HAP-1 (cell line): ENCODE measurements at regions not wholly inside any gene's neighbourhood (a gene's known extent, or its start where the extent isn't known, plus 50 kb on each side); places are given as distances from the start of the nearest gene placed in this dataset.
"Not testable (repeated sequence)": the region's sequence is repeated elsewhere in the genome, so short reads cannot be mapped to it uniquely, and the experiment has no call there.

ENCODE experiments used
- DNase-seq, 2 experiments: peaks; one replicate each; pipeline ENCODE4 v3.0.0-alpha.2; 2016 to 2020; ENCODE audit warnings: low spot score in 2 of 2
- H3K27me3 ChIP-seq: fragments of 250-450 bp; sonication (Bioruptor Pico); 2 replicates; pipeline ENCODE4 v1.5.1; 2020; ENCODE audit warnings: low read depth, mild to moderate bottlenecking, moderate library complexity
- H3K36me3 ChIP-seq: fragments of 250-450 bp; sonication (Bioruptor Pico); replicated peaks from 2 replicates; pipeline ENCODE4 v1.5.1; 2020; ENCODE audit warnings: mild to moderate bottlenecking
- H3K4me1 ChIP-seq: fragments of 250-450 bp; sonication (Bioruptor Pico); 2 replicates; pipeline ENCODE4 v1.5.1; 2020; ENCODE audit warnings: mild to moderate bottlenecking
- H3K4me3 ChIP-seq: fragments of 250-450 bp; sonication (Bioruptor Pico); 2 replicates; pipeline ENCODE4 v1.5.1; 2020; ENCODE audit warnings: mild to moderate bottlenecking, moderate library complexity
- H3K9me3 ChIP-seq: fragments of 250-450 bp; sonication (Bioruptor Pico); 2 replicates; pipeline ENCODE4 v1.5.1; 2020; ENCODE audit warnings: mild to moderate bottlenecking, moderate library complexity
- in situ Hi-C: fragments of 300-500 bp; cut with MboI; formaldehyde crosslinking; loops from 3 replicates; pipeline ENCODE4 v1.14.3; 2020; ENCODE audit warnings: low sequenced_read_pairs, inconsistent platforms, mixed read lengths

DNA sequence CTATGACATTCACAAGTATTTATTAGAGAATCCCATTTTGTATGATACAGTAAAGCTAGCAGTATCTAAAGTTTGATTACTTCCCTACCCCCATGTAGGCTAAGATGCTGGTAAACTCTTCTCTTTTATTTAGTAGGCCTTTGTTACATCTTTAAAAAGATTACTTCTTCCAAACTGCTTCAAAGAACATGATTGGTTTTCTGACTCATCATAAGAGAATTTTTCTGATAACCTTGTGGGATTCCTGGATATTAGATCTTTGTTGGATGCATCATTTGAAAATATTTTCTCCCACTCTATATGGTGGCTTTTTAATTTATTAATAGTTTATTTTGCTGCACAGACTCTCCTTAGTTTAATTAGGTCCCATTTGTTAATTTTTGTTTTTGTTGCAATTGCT lies 898.3 kb upstream of the ADGRB3 start:
- Histone ChIP-seq H3K4me1 (no peaks in the 10 kb centered on the region), H3K9me3 (no peaks in the 10 kb centered on the region), H3K4me3 (no peak overlapping the region), H3K36me3 (no peaks in the 10 kb centered on the region), H3K27me3 (no peaks in the 10 kb centered on the region)
- in situ Hi-C loops = no loop called here
- no peak for DNase-seq

DNA sequence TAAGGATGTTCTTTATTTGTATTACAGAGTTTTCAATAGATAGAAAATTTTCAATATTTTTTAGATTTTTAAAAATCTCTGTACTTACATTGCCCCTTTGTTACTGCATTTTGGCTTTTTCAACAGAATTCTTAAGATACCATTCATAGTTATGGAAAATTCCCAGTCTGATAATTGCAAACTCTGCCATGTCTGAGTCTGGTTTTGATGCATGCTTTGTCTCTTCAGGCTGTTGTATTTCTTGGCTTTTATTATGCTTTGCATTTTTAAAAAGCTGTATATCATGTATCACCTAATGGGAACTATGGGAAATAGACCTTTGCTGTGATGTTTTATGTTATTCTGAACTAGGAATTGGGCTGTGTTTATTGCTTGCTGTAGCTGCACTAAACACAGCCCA lies 898.9 kb upstream of the ADGRB3 start:
- Histone ChIP-seq H3K4me1 (no peaks in the 10 kb centered on the region), H3K27me3 (no peaks in the 10 kb centered on the region), H3K36me3 (no peaks in the 10 kb centered on the region), H3K4me3 (no peak overlapping the region), H3K9me3 (no peaks in the 10 kb centered on the region)
- in situ Hi-C loops = no loop called here
- DNase-seq = no peak

DNA sequence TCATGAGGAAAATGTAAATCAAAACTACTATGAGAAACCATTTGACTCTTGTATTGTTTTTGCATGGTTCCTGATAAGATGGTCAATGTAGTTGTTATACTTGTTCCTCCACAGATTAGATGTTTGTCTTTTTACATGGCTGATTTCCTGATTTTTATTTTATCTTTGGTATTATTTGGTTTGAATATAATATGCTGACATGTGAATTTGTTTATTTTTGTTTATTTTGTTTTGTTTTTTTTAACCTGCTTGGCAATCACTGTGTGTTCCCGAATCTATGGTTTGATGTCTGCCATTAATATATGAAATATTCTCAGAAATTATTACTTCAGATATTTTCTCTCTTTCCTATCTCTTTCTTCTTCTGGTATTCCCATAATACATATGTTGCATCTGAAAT lies 899.5 kb upstream of the ADGRB3 start:
- Histone ChIP-seq H3K4me1 (no peaks in the 10 kb centered on the region), H3K4me3 (no peak overlapping the region), H3K27me3 (no peaks in the 10 kb centered on the region), H3K9me3 (no peaks in the 10 kb centered on the region), H3K36me3 (no peaks in the 10 kb centered on the region)
- in situ Hi-C loops = no loop called here
- no peak for DNase-seq

DNA sequence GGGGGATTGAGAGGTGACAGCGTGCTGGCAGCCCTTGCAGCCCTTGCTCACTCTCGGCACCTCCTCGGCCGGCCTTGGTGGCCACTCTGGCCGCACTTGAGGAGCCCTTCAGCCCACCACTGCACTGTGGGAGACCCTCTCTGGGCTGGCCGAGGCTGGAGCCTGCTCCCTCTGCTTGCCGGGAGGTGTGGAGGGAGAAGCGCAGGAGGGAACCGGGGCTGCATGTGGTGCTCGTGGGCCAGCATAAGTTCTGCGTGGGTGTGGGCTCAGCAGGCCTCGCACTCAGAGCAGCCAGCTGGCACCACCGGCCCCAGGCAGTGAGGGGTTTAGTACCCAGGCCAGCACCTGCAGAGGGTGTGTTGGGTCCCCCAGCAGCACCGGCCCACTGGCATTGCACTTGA lies 912.2 kb upstream of the ADGRB3 start:
- Histone ChIP-seq H3K36me3 (no peaks in the 10 kb centered on the region), H3K4me3 (no peak overlapping the region), H3K4me1 (no peaks in the 10 kb centered on the region), H3K27me3 (no peaks in the 10 kb centered on the region), H3K9me3 (no peaks in the 10 kb centered on the region)
- no peak for DNase-seq
- in situ Hi-C loops = no loop called here

DNA sequence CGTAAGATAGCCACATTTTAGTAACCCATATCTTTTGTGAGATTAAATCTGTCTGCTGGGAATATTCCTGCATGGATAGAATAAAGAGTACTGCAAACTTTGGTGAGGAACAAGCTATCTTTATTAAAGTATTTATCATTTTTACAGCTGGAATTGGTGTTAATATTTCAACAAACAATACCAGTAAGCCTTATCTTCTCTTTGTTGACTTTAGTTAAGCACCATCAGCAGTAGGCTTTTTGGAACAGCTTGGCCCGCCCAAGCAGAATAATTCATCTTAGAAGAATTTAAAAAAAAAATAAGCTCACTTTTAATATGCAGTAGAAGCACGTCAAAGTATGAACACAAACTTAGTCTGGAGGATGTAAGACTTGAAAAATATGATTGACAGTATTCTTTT lies 917.8 kb upstream of the ADGRB3 start:
- no peaks in the 10 kb centered on the region for H3K4me1 ChIP-seq
- H3K36me3 ChIP-seq = no peaks in the 10 kb centered on the region
- no peaks in the 10 kb centered on the region for H3K27me3 ChIP-seq
- H3K4me3 ChIP-seq = no peak overlapping the region
- no peaks in the 10 kb centered on the region for H3K9me3 ChIP-seq
- in situ Hi-C loops = no loop called here
- DNase-seq = no peak

DNA sequence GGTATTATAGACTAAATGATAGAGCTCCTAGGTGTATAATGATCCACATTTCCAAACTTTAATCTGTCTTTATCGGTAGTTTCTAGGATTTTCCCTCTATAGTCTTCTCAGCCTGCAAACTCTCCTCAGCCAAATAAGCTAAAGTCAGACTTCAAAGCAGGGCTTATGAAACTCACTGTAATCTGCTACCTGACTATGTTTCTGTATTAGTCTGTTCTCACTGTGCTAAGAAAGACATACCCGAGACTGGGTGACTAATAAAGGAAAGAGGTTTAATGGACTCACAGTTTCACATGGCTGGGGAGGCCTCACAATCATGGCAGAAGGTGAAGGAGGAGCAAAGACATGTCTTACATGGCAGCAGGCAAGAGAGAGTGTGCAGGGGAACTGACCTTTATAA lies 928.7 kb upstream of the ADGRB3 start:
- Histone ChIP-seq H3K9me3 (no peaks in the 10 kb centered on the region), H3K36me3 (no peaks in the 10 kb centered on the region), H3K4me1 (no peaks in the 10 kb centered on the region), H3K27me3 (no peaks in the 10 kb centered on the region), H3K4me3 (no peak overlapping the region)
- in situ Hi-C loops = no loop called here
- no peak for DNase-seq

DNA sequence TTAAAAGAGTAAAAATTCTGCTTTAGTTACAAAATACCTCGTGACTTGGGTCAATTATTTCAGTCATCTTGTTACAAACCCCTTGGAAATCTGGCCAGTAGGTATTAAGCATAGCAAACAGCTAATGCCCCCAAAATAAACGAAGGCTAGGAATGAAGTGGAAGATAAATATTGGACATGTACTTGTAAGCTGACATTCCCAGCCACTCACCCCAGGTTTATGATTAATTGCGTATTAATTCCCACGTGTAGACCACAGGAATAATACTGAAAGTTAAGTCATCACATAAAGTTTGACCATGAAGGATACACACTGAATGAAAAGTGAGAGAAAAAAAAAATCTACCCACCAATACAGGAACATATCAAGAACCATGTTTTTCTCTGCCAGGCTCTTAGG lies 936.5 kb upstream of the ADGRB3 start:
- no peaks in the 10 kb centered on the region for H3K27me3 ChIP-seq
- in situ Hi-C loops = no loop called here
- no peak overlapping the region for H3K4me3 ChIP-seq
- no peak for DNase-seq
- no peaks in the 10 kb centered on the region for H3K36me3 ChIP-seq
- no peaks in the 10 kb centered on the region for H3K9me3 ChIP-seq
- H3K4me1 ChIP-seq = no peaks in the 10 kb centered on the region

DNA sequence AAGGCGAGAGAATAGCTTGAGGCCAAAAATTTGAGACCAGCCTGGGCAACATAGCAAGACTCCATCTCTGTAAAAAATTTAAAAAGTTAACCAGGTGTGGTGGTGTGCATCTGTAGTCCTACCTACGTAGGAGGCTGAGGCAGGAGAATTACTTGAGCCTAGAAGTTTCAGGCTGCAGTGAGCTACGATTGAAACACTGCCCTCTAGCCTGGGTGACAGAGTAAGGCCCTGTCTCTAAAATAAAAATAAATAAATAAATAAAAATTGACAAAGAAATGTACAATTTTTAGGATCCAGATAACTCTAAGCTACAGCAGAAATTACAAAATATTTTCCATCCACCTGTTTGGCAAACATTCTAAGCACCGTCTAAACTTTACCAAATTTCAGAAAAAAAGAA lies 941.0 kb upstream of the ADGRB3 start:
- Histone ChIP-seq H3K9me3 (no peaks in the 10 kb centered on the region), H3K4me1 (no peaks in the 10 kb centered on the region; the same call in 1 of the 2 replicates), H3K4me3 (no peak overlapping the region), H3K27me3 (no peaks in the 10 kb centered on the region), H3K36me3 (no peaks in the 10 kb centered on the region)
- no peak for DNase-seq
- in situ Hi-C loops = no loop called here

DNA sequence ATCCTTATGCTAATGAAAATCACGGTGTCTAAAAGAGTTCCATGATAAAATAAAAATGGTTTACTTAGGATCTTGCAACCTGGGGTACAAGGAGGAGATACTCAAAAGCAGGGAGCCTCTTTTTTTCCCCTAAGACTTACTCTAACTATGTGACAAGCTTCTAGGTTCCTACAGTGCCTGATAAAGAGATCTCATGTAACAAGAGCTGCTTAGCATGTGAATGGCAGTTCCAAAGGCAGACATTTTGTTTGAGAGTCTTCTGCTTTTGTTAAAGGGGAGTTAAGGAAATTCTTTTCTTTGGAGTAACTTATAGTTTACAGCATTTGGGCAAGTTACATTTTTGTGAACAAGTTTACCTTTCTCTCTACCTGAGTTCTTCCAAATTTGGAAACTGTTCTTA lies 945.8 kb upstream of the ADGRB3 start:
- DNase-seq = no peak
- Histone ChIP-seq H3K4me3 (no peak overlapping the region), H3K27me3 (no peaks in the 10 kb centered on the region), H3K4me1 (no peaks in the 10 kb centered on the region; the same call in 1 of the 2 replicates), H3K36me3 (no peaks in the 10 kb centered on the region), H3K9me3 (no peaks in the 10 kb centered on the region)
- in situ Hi-C loops = no loop called here

DNA sequence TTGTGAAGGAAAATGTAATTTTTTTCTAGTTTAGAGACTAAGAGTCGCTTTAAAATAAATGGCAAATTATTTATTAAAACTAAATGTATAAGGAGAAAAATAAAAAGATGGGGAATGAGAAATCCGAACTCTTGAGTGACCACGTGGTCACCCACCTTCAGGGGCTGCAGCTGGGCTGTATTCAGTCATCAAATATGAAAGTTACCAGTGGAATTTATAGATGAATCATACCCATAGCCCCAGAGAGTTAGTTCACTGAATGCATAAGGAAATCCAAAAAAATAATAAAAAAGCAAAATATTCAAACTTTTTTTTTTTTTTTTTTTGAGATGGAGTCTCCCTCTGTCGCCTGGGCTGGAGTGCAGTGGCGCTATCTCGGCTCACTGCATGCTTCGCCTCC lies 947.7 kb upstream of the ADGRB3 start:
- in situ Hi-C loops = no loop called here
- H3K9me3 ChIP-seq = no peaks in the 10 kb centered on the region
- no peak overlapping the region for H3K4me3 ChIP-seq
- H3K27me3 ChIP-seq = no peaks in the 10 kb centered on the region
- no peaks in the 10 kb centered on the region for H3K36me3 ChIP-seq
- H3K4me1 ChIP-seq = no peaks in the 10 kb centered on the region; the same call in 1 of the 2 replicates
- DNase-seq = no peak

DNA sequence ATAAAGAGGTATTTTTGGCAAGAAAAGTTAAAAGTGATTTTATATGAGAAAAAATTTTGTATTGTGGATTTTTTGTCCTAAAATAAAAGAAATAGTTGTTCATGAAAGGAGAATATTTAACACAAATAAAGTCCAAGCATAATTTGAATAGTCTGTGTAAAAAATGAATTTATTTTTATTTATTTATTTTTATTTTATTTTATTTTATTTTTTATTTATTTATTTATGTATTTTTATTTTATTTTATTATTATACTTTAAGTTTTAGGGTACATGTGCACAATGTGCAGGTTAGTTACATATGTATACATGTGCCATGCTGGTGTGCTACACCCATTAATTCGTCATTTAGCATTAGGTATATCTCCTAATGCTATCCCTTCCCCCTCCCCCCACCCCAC lies 948.9 kb upstream of the ADGRB3 start:
- H3K9me3 ChIP-seq, H3K27me3 ChIP-seq, DNase-seq, in situ Hi-C loops, H3K4me3 ChIP-seq, H3K4me1 ChIP-seq, H3K36me3 ChIP-seq: not testable (repeated sequence)

DNA sequence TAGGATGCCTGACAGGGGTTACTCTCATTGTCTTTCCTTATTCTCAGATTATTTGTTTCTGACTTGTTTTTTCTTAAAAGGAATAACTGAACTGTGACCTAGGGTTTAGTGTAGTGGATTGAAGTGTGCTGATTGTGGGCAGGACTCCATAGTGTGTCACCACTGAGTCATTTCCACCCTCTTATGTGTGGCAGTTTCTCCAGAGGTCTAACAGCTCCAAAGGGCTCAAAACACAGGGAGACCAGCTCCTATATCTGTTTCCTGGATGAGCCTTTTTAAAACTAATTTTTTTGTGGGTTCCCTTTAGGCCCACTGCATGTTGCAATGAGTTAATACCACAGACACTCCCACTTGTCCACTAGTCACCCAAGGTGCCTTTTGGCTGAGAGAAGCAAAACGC lies 951.1 kb upstream of the ADGRB3 start:
- Histone ChIP-seq H3K4me3 (no peak overlapping the region), H3K27me3 (no peaks in the 10 kb centered on the region), H3K36me3 (no peaks in the 10 kb centered on the region), H3K4me1 (no peaks in the 10 kb centered on the region), H3K9me3 (no peaks in the 10 kb centered on the region)
- no peak for DNase-seq
- in situ Hi-C loops = no loop called here

DNA sequence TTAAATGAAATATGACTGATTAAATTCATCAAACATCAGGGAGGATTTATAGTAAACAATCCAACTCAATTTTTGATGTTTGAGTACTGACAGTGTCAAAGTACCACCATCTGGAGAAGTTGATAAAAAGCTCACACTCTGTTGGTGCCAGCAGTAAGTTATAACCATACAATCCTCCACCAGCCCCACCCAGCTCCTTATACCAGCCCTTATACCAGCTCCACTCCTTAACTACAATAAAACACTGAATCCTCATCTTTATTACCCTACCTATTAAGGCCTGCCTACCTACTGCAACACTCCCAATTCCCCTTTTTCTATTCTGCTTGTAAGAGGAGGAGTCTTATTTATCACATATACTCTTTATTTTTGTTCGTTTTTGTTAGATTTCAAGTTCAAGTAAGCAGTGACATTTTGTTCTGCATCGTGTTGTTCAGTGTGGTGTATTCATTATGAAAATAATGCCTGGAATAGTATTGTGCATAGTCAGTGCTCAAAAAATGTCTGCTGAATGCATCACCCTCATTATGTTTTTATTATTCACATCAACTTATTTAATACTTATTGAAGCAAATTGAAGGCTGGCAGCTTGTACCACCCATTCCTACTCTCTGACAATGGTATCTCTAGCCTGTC lies 954.7 kb upstream of the ADGRB3 start:
- in situ Hi-C loops = no loop called here
- no peak for DNase-seq
- H3K36me3 ChIP-seq = no peaks in the 10 kb centered on the region
- H3K27me3 ChIP-seq = no peaks in the 10 kb centered on the region
- H3K9me3 ChIP-seq = no peaks in the 10 kb centered on the region
- no peaks in the 10 kb centered on the region for H3K4me1 ChIP-seq
- H3K4me3 ChIP-seq = no peak overlapping the region

DNA sequence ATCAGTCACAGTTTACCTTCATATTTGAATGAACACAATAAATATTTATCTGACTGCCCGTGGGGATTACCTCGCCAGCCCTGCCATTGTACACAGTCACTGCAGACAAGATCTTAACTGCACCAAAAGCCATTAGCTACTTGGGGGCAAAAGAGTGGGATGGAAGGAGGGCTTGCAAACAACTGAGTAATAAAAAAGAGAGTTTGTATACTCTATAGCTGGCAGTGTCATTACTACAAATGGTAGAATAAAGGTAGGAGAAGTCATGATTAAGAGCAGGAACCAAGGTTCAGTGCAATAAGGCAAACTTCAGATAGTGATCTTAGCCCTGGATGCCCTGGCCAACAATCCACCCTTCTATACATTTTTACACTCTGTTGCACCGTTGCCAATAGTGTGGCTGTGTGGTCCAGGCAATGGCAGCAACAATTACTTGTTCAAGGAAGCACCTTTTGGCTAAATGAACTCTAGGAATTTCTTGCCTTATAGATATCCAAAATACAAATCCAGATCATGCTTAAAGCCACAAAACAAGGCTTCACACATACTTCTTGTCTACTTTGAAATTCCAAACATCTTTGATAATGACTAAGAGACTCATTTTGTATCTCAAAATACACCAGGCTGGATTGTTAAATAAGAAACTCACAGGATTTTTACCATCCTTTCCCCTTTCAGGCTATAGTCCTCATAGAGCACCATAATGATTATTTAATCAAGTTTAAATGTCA lies 955.4 kb upstream of the ADGRB3 start:
- Histone ChIP-seq H3K4me3 (no peak overlapping the region), H3K36me3 (no peaks in the 10 kb centered on the region), H3K9me3 (no peaks in the 10 kb centered on the region), H3K4me1 (no peaks in the 10 kb centered on the region), H3K27me3 (no peaks in the 10 kb centered on the region)
- in situ Hi-C loops = no loop called here
- no peak for DNase-seq

DNA sequence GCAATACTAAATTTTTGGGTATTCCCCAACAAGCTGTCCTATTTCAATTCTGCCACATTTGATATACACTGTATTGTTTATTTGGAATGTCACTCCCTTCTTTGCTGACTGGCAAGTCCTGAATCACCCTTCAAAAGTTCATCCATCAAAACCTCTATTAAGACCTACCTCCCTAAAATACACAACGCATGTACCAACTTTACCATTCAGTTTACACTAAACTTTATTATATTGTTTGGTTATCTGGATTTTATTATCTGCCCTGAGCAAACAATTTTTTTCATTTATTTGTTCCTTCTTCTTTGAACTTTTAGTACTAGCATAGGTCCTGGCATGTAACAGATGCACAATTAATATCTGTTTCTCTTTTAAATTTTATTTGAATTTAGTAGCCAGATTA lies 958.2 kb upstream of the ADGRB3 start:
- H3K27me3 ChIP-seq = no peaks in the 10 kb centered on the region
- DNase-seq = no peak
- no peaks in the 10 kb centered on the region for H3K4me1 ChIP-seq
- no peaks in the 10 kb centered on the region for H3K36me3 ChIP-seq
- H3K9me3 ChIP-seq = no peaks in the 10 kb centered on the region
- in situ Hi-C loops = no loop called here
- H3K4me3 ChIP-seq = no peak overlapping the region
